ENCODE measurements at regions not wholly inside any gene's neighbourhood (a gene's known extent, or its start where the extent isn't known, plus 50 kb on each side); places are given as distances from the start of the nearest gene placed in this dataset.
"Not testable (repeated sequence)": the region's sequence is repeated elsewhere in the genome, so short reads cannot be mapped to it uniquely, and the experiment has no call there.

DNA sequence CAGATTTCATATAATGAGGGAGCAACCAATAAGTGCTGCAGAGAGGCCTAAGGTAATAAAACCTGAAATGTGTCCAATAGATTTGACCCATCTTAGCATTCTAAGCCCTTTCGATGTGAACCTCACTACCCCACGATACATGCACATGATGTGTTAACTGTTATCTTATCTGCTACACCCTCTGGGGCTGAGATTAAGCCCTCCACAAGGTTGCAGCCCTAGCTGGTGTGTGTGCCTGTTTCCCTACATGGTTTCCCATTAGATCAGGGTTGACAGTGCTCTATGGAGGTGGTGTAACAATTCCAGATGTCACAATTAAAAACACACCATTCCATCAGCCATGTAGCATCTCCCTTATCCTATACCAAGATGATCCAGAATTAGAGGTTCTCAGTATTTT is 68.9 kb upstream of the THSD7B start:
- ATAC-seq (no peak), DNase-seq (no peak)
- no peak for TF ChIP-seq POLR2A (IDR thresholded peaks at IDR 0.05)
- no peak overlapping the region for H3K4me3 ChIP-seq
- no peaks in the 10 kb centered on the region for H3K4me1 ChIP-seq
- H3K27me3 ChIP-seq: no peaks in the 10 kb centered on the region
- H3K9me3 ChIP-seq: no peaks in the 10 kb centered on the region
- intact Hi-C loops (cut with DNase I): no loop called here
- H3K27ac ChIP-seq: no peak overlapping the region
- WGBS (ENCODE audit: insufficient coverage, low coverage, low lambda C conversion rate, missing lambda C conversion rate): 0% methylated on average over 1 of the region's 2 CpGs
- H3K36me3 ChIP-seq: no peaks in the 10 kb centered on the region

DNA sequence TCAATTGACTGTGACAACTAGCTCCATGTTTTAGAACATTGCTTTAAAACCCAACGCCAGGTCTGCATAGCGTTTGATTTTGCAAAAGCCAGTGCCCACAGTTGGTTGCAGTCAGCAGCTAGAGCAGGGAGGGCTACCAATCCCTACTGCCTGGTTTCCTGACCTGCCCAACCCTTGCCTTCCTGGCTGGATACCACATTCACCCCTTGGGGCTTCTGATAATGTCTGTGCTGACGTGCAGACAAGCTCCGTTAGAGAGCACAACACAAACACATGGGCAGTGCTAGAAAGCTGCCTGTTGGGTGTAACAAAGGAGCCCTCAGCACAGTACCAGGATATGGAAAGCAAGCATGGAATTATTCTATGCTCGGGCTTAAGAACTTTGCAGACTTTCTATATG is 71.4 kb upstream of the THSD7B start:
- Histone ChIP-seq H3K4me1 (no peaks in the 10 kb centered on the region), H3K4me3 (no peak overlapping the region), H3K9me3 (no peaks in the 10 kb centered on the region), H3K36me3 (no peaks in the 10 kb centered on the region), H3K27me3 (no peaks in the 10 kb centered on the region), H3K27ac (no peak overlapping the region)
- DNase-seq (no peak), ATAC-seq (no peak)
- intact Hi-C loops (cut with DNase I): no loop called here
- 25% methylated on average over 5 of the region's 5 CpGs for WGBS (ENCODE audit: insufficient coverage, low coverage, low lambda C conversion rate, missing lambda C conversion rate)
- TF ChIP-seq POLR2A (IDR thresholded peaks at IDR 0.05) (no peak), CTCF (IDR thresholded peaks at IDR 0.05) (no peak)

GRCh38 chr2:136680079-136680478 is 85.3 kb upstream of the THSD7B start:
- H3K9me3 ChIP-seq; H3K27ac ChIP-seq; H3K4me1 ChIP-seq; DNase-seq; H3K36me3 ChIP-seq; ATAC-seq; intact Hi-C loops (cut with DNase I); H3K4me3 ChIP-seq; H3K27me3 ChIP-seq: not testable (repeated sequence)
- 23% methylated on average over 1 of the region's 1 CpG for WGBS (ENCODE audit: insufficient coverage, low coverage, low lambda C conversion rate, missing lambda C conversion rate)

- H3K4me1 ChIP-seq: no peaks in the 10 kb centered on the region
- ATAC-seq (no peak), DNase-seq (no peak)
- 38% methylated on average over 3 of the region's 3 CpGs for WGBS (ENCODE audit: insufficient coverage, low coverage, low lambda C conversion rate, missing lambda C conversion rate)
- H3K36me3 ChIP-seq: no peaks in the 10 kb centered on the region
- intact Hi-C loops (cut with DNase I): no loop called here
- no peak overlapping the region for H3K4me3 ChIP-seq
- no peaks in the 10 kb centered on the region for H3K27me3 ChIP-seq
- no peaks in the 10 kb centered on the region for H3K9me3 ChIP-seq
- H3K27ac ChIP-seq: no peak overlapping the region
- TF ChIP-seq POLR2A (IDR thresholded peaks at IDR 0.05): no peak
- TF ChIP-seq CTCF (IDR thresholded peaks at IDR 0.05): no peak
These were observed 99.6 kb upstream of the THSD7B start for GRCh38 chr2:136665736-136666135.

GRCh38 chr2:136664713-136665405 is 100.5 kb upstream of the THSD7B start:
- no peaks in the 10 kb centered on the region for H3K9me3 ChIP-seq
- no peaks in the 10 kb centered on the region for H3K4me1 ChIP-seq
- intact Hi-C loops (cut with DNase I): no loop called here
- H3K4me3 ChIP-seq: no peak overlapping the region
- H3K27me3 ChIP-seq: no peaks in the 10 kb centered on the region
- no peak overlapping the region for H3K27ac ChIP-seq
- WGBS (ENCODE audit: insufficient coverage, low coverage, low lambda C conversion rate, missing lambda C conversion rate): 62% methylated on average over 8 of the region's 10 CpGs
- ATAC-seq (no peak), DNase-seq (no peak)
- TF ChIP-seq POLR2A (IDR thresholded peaks at IDR 0.05) (no peak), CTCF (IDR thresholded peaks at IDR 0.05) (no peak)
- no peaks in the 10 kb centered on the region for H3K36me3 ChIP-seq

GRCh38 chr2:136658201-136658600 is 107.1 kb upstream of the THSD7B start:
- ATAC-seq: no peak
- TF ChIP-seq POLR2A (IDR thresholded peaks at IDR 0.05): no peak
- TF ChIP-seq CTCF (IDR thresholded peaks at IDR 0.05): no peak
- intact Hi-C loops (cut with DNase I): no loop called here
- no peak overlapping the region for H3K4me3 ChIP-seq
- no peaks in the 10 kb centered on the region for H3K9me3 ChIP-seq
- WGBS (ENCODE audit: insufficient coverage, low coverage, low lambda C conversion rate, missing lambda C conversion rate): 78% methylated on average over 1 of the region's 1 CpG
- no peaks in the 10 kb centered on the region for H3K4me1 ChIP-seq
- no peaks in the 10 kb centered on the region for H3K27me3 ChIP-seq
- no peaks in the 10 kb centered on the region for H3K36me3 ChIP-seq
- H3K27ac ChIP-seq: no peak overlapping the region
- DNase-seq: no peak

All from right lobe of liver (tissue), 6 donors.